Keratinocyte (primary cell): ENCODE measurements at regions not wholly inside any gene's neighbourhood (a gene's known extent, or its start where the extent isn't known, plus 50 kb on each side); places are given as distances from the start of the nearest gene placed in this dataset.
"Not testable (repeated sequence)": the region's sequence is repeated elsewhere in the genome, so short reads cannot be mapped to it uniquely, and the experiment has no call there.

ENCODE experiments used
- DNase-seq: peaks from one replicate; pipeline ENCODE4 v3.0.0-alpha.2; 2011; ENCODE audit warnings: low read depth, missing footprints, low spot score
- FAIRE-seq: peaks from 2 replicates; lab custom pipeline; 2011; peaks lifted over from hg19 to GRCh38; lab: Jason Lieb, UNC
- H2AFZ ChIP-seq: 2 replicates; pipeline ENCODE4 v1.6.0; 2012; ENCODE audit warnings: low read length, control low read depth, inconsistent platforms; ENCODE audit not compliant: control insufficient read depth
- H3K27ac ChIP-seq: 2 replicates; pipeline ENCODE4 v1.5.1; 2011; ENCODE audit warnings: low read length; ENCODE audit not compliant: control insufficient read depth, insufficient read depth
- H3K27me3 ChIP-seq: 3 replicates; pipeline ENCODE4 v1.6.0; 2011; ENCODE audit warnings: low read length; ENCODE audit not compliant: control insufficient read depth, insufficient read depth; ENCODE audit errors: extremely low read depth
- H3K36me3 ChIP-seq, 2 experiments: 2 replicates in 1 of 2; 3 replicates in 1 of 2; pipeline ENCODE4 v1.5.1; 2011; ENCODE audit warnings: low read length in 2 of 2, mild to moderate bottlenecking in 1 of 2; ENCODE audit not compliant: control insufficient read depth in 2 of 2, insufficient read depth in 2 of 2; ENCODE audit errors: extremely low read depth in 1 of 2
- H3K4me1 ChIP-seq: 3 replicates; pipeline ENCODE4 v1.5.1; 2011; ENCODE audit warnings: low read length; ENCODE audit not compliant: control insufficient read depth, insufficient read depth; ENCODE audit errors: extremely low read depth
- H3K4me2 ChIP-seq: 3 replicates; pipeline ENCODE4 v1.6.0; 2011; ENCODE audit warnings: low read depth, low read length; ENCODE audit not compliant: control insufficient read depth, insufficient read depth; ENCODE audit errors: extremely low read depth
- H3K4me3 ChIP-seq, 3 experiments: fragments of 200-600 bp in 1 of 3; sonication (generic) in 1 of 3; 2 replicates in 2 of 3; 3 replicates in 1 of 3; pipeline ENCODE4 v1.5.1; 2011 to 2016; ENCODE audit warnings: low read length in 3 of 3, mild to moderate bottlenecking in 3 of 3, control low read depth in 2 of 3, inconsistent platforms in 1 of 3, low read depth in 1 of 3, mixed read lengths in 1 of 3, mixed run types in 1 of 3, moderate library complexity in 1 of 3; ENCODE audit not compliant: control insufficient read depth in 2 of 3, insufficient read depth in 2 of 3; ENCODE audit errors: extremely low read depth in 1 of 3
- H3K79me2 ChIP-seq: 2 replicates; pipeline ENCODE4 v1.6.0; 2012; ENCODE audit warnings: low read length; ENCODE audit not compliant: control insufficient read depth, insufficient read depth
- H3K9ac ChIP-seq: 3 replicates; pipeline ENCODE4 v1.6.0; 2011; ENCODE audit warnings: low read length; ENCODE audit not compliant: control insufficient read depth, insufficient read depth; ENCODE audit errors: extremely low read depth
- H3K9me1 ChIP-seq: 3 replicates; pipeline ENCODE4 v1.6.0; 2011; ENCODE audit warnings: low read length; ENCODE audit not compliant: control insufficient read depth, insufficient read depth; ENCODE audit errors: extremely low read depth
- H3K9me3 ChIP-seq: 2 replicates; pipeline ENCODE4 v1.5.1; 2012; ENCODE audit warnings: low read depth, low read length; ENCODE audit not compliant: control insufficient read depth
- H4K20me1 ChIP-seq: 3 replicates; pipeline ENCODE4 v1.6.0; 2011; ENCODE audit warnings: low read length; ENCODE audit not compliant: control insufficient read depth, insufficient read depth; ENCODE audit errors: extremely low read depth
- CTCF ChIP-seq, 3 experiments: IDR thresholded peaks in 1 of 3; conservative IDR thresholded peaks in 1 of 3; optimal IDR thresholded peaks in 1 of 3; 2 replicates in 2 of 3; 3 replicates in 1 of 3; pipeline versions ENCODE3 to v1.5.1; 2011; ENCODE audit warnings: low read length in 3 of 3, mild to moderate bottlenecking in 3 of 3, moderate library complexity in 2 of 3, control low read depth in 1 of 3, inconsistent platforms in 1 of 3; ENCODE audit not compliant: insufficient read depth in 2 of 3; ENCODE audit errors: extremely low read depth in 1 of 3
- EZH2 ChIP-seq: IDR thresholded peaks from one replicate; pipeline ENCODE4 v1.6.1; 2012; ENCODE audit warnings: inconsistent platforms, mild to moderate bottlenecking, low read length, moderate library complexity
- dilution Hi-C: fragments of 300-500 bp; cut with MboI; formaldehyde crosslinking; loops from one replicate; pipeline ENCODE4 v1.7.0; 2020; ENCODE audit warnings: low sequenced_read_pairs; ENCODE audit not compliant: extremely low pct_ligation_motif_present

GRCh38 chr4:83731609-83732008, 195.7 kb downstream of the GPAT3 start:
- FAIRE-seq: no peak
- no peak overlapping the region for H3K27ac ChIP-seq
- no peak for DNase-seq
- H3K9me1 ChIP-seq: no peaks in the 10 kb centered on the region
- no peak overlapping the region for H3K9ac ChIP-seq
- no peak for TF ChIP-seq CTCF (optimal IDR thresholded peaks at IDR 0.05 in 1 of 3, IDR thresholded peaks at IDR 0.05 in 1 of 3, conservative IDR thresholded peaks at IDR 0.05 in 1 of 3; ENCODE audit: extremely low read depth in 1 of 3, insufficient read depth in 2 of 3, low read length in 3 of 3)
- TF ChIP-seq EZH2: no peak
- H2AFZ ChIP-seq: no peak overlapping the region
- H3K79me2 ChIP-seq: no peaks in the 10 kb centered on the region
- no peaks in the 10 kb centered on the region for H3K36me3 ChIP-seq
- no peaks in the 10 kb centered on the region for H3K4me1 ChIP-seq
- no peak overlapping the region for H3K4me2 ChIP-seq
- dilution Hi-C loops: no loop called here
- no peaks in the 10 kb centered on the region for H4K20me1 ChIP-seq
- no peak overlapping the region for H3K4me3 ChIP-seq
- H3K27me3 ChIP-seq: no peaks in the 10 kb centered on the region
- H3K9me3 ChIP-seq: no peaks in the 10 kb centered on the region

- DNase-seq, dilution Hi-C loops, H2AFZ ChIP-seq, FAIRE-seq, H3K4me1 ChIP-seq, H3K4me3 ChIP-seq, H3K79me2 ChIP-seq, H3K36me3 ChIP-seq, H3K27me3 ChIP-seq, H3K9me3 ChIP-seq, H3K9me1 ChIP-seq, H3K9ac ChIP-seq, H4K20me1 ChIP-seq, H3K4me2 ChIP-seq, H3K27ac ChIP-seq: not testable (repeated sequence)
Measured at GRCh38 chr4:83730958-83731357, 195.1 kb downstream of the GPAT3 start.

GRCh38 chr4:83728191-83728590, 192.3 kb downstream of the GPAT3 start:
- dilution Hi-C loops: no loop called here
- peaks cover 12% of the 10 kb centered on the region for H3K27me3 ChIP-seq
- no peak for FAIRE-seq

More at GRCh38 chr4:83728191-83728590, 192.3 kb downstream of the GPAT3 start:
- Histone ChIP-seq H3K9me3 (no peaks in the 10 kb centered on the region), H3K4me2 (no peak overlapping the region), H3K4me3 (no peak overlapping the region), H3K9me1 (no peaks in the 10 kb centered on the region), H3K27ac (no peak overlapping the region), H2AFZ (no peak overlapping the region), H3K4me1 (no peaks in the 10 kb centered on the region), H4K20me1 (no peaks in the 10 kb centered on the region), H3K36me3 (no peaks in the 10 kb centered on the region), H3K79me2 (no peaks in the 10 kb centered on the region), H3K9ac (no peak overlapping the region)
- no peak for TF ChIP-seq CTCF (optimal IDR thresholded peaks at IDR 0.05 in 1 of 3, IDR thresholded peaks at IDR 0.05 in 1 of 3, conservative IDR thresholded peaks at IDR 0.05 in 1 of 3; ENCODE audit: extremely low read depth in 1 of 3, insufficient read depth in 2 of 3, low read length in 3 of 3)
- no peak for TF ChIP-seq EZH2
- no peak for DNase-seq
